ENCODE measurements at regions not wholly inside any gene's neighbourhood (a gene's known extent, or its start where the extent isn't known, plus 50 kb on each side); places are given as distances from the start of the nearest gene placed in this dataset.
"Not testable (repeated sequence)": the region's sequence is repeated elsewhere in the genome, so short reads cannot be mapped to it uniquely, and the experiment has no call there.

DNA sequence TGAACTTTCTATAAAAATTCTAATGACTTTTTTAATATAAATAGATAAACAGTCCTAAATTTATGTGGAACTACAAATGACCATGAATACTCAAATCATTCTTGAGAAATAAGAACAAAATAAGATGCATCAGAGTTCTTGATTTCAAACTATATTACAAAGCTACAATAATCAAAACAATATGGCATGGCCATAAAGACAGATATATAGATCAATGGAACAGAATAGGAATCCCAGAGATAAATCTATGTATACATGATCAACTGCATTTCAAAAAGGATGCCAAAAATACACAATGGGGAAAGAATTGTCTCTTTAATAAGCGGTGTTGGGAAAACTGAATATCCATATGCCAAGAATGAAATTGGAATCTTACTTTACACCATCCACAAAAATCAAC, 98.4 kb upstream of the IL15 start:
- Histone ChIP-seq H3K36me3 (ENCODE audit: control insufficient read depth in 3 of 3, insufficient read depth in 3 of 3, low read length in 3 of 3) (no peaks in the 10 kb centered on the region), H3K4me1 (ENCODE audit: control insufficient read depth in 3 of 3, insufficient read depth in 3 of 3, low read length in 3 of 3) (no peaks in the 10 kb centered on the region), H3K9me3 (ENCODE audit: control insufficient read depth in 3 of 3, low read length in 3 of 3) (peaks cover 0 to 3% (median 3%) of the 10 kb centered on the region in 3 donors), H3K27ac (ENCODE audit: low read depth, low read length) (no peak overlapping the region), H3K9ac (ENCODE audit: low read depth in 1 of 3, low read length in 3 of 3) (no peak overlapping the region), H3K4me3 (ENCODE audit: low read length in 3 of 3) (no peak overlapping the region), H3K27me3 (ENCODE audit: control insufficient read depth in 3 of 3, insufficient read depth in 3 of 3, low read length in 3 of 3) (no peaks in the 10 kb centered on the region)

GRCh38 chr4:141540643-141541042, 95.7 kb upstream of the IL15 start:
- H3K4me3 ChIP-seq (ENCODE audit: low read length in 3 of 3) = no peak overlapping the region
- no peaks in the 10 kb centered on the region for H3K4me1 ChIP-seq (ENCODE audit: control insufficient read depth in 3 of 3, insufficient read depth in 3 of 3, low read length in 3 of 3)
- no peaks in the 10 kb centered on the region for H3K27me3 ChIP-seq (ENCODE audit: control insufficient read depth in 3 of 3, insufficient read depth in 3 of 3, low read length in 3 of 3)
- peaks cover 0 to 3% (median 3%) of the 10 kb centered on the region in 3 donors for H3K9me3 ChIP-seq (ENCODE audit: control insufficient read depth in 3 of 3, low read length in 3 of 3)
- no peak overlapping the region for H3K27ac ChIP-seq (ENCODE audit: low read depth, low read length)
- no peaks in the 10 kb centered on the region for H3K36me3 ChIP-seq (ENCODE audit: control insufficient read depth in 3 of 3, insufficient read depth in 3 of 3, low read length in 3 of 3)
- H3K9ac ChIP-seq (ENCODE audit: low read depth in 1 of 3, low read length in 3 of 3) = no peak overlapping the region

- H3K4me3 ChIP-seq (ENCODE audit: low read length in 3 of 3) = no peak overlapping the region
Observed at GRCh38 chr4:141541851-141542250, 94.5 kb upstream of the IL15 start.

GRCh38 chr4:141543176-141543575, 93.2 kb upstream of the IL15 start:
- no peak overlapping the region for H3K4me3 ChIP-seq (ENCODE audit: low read length in 3 of 3)
- H3K36me3 ChIP-seq (ENCODE audit: control insufficient read depth in 3 of 3, insufficient read depth in 3 of 3, low read length in 3 of 3) = no peaks in the 10 kb centered on the region
- H3K4me1 ChIP-seq (ENCODE audit: control insufficient read depth in 3 of 3, insufficient read depth in 3 of 3, low read length in 3 of 3) = no peaks in the 10 kb centered on the region
- H3K27me3 ChIP-seq (ENCODE audit: control insufficient read depth in 3 of 3, insufficient read depth in 3 of 3, low read length in 3 of 3) = no peaks in the 10 kb centered on the region
- H3K9ac ChIP-seq (ENCODE audit: low read depth in 1 of 3, low read length in 3 of 3) = no peak overlapping the region
- H3K27ac ChIP-seq (ENCODE audit: low read depth, low read length) = no peak overlapping the region
- H3K9me3 ChIP-seq (ENCODE audit: control insufficient read depth in 3 of 3, low read length in 3 of 3) = peaks cover 0 to 3% (median 0%) of the 10 kb centered on the region in 3 donors

More at GRCh38 chr4:141541851-141542250, 94.5 kb upstream of the IL15 start:
- Histone ChIP-seq H3K27ac (ENCODE audit: low read depth, low read length) (no peak overlapping the region), H3K9ac (ENCODE audit: low read depth in 1 of 3, low read length in 3 of 3) (no peak overlapping the region), H3K9me3 (ENCODE audit: control insufficient read depth in 3 of 3, low read length in 3 of 3) (peaks cover 0 to 3% (median 0%) of the 10 kb centered on the region in 3 donors), H3K36me3 (ENCODE audit: control insufficient read depth in 3 of 3, insufficient read depth in 3 of 3, low read length in 3 of 3) (no peaks in the 10 kb centered on the region), H3K4me1 (ENCODE audit: control insufficient read depth in 3 of 3, insufficient read depth in 3 of 3, low read length in 3 of 3) (no peaks in the 10 kb centered on the region), H3K27me3 (ENCODE audit: control insufficient read depth in 3 of 3, insufficient read depth in 3 of 3, low read length in 3 of 3) (no peaks in the 10 kb centered on the region)

- no peak overlapping the region for H3K27ac ChIP-seq (ENCODE audit: low read depth, low read length)
- H3K36me3 ChIP-seq (ENCODE audit: control insufficient read depth in 3 of 3, insufficient read depth in 3 of 3, low read length in 3 of 3) = no peaks in the 10 kb centered on the region
- H3K4me1 ChIP-seq (ENCODE audit: control insufficient read depth in 3 of 3, insufficient read depth in 3 of 3, low read length in 3 of 3) = no peaks in the 10 kb centered on the region
- no peak overlapping the region for H3K9ac ChIP-seq (ENCODE audit: low read depth in 1 of 3, low read length in 3 of 3)
- no peaks in the 10 kb centered on the region for H3K9me3 ChIP-seq (ENCODE audit: control insufficient read depth in 3 of 3, low read length in 3 of 3)
- H3K27me3 ChIP-seq (ENCODE audit: control insufficient read depth in 3 of 3, insufficient read depth in 3 of 3, low read length in 3 of 3) = no peaks in the 10 kb centered on the region
- H3K4me3 ChIP-seq (ENCODE audit: low read length in 3 of 3) = no peak overlapping the region
Observed at GRCh38 chr4:141543706-141544105, 92.7 kb upstream of the IL15 start.

DNA sequence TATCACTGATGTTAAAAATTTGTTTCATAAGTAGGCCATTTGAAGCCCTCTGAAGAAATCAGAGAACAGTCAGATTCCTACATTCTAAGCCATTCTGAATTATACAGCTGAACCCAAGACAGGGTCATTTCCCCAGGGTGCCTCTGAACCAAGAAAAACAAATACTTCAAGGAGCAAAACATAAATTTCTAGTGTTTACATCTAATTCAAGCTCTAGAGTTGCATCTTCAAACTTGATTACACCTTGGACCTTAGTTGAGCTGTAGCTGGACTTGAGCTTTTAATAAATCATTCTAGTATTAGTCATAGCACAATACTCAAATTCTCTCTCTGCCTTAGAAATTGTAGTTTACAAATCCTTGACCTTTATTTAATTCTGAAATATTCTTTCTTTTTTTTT, 87.6 kb upstream of the IL15 start:
- no peaks in the 10 kb centered on the region for H3K4me1 ChIP-seq (ENCODE audit: control insufficient read depth in 3 of 3, insufficient read depth in 3 of 3, low read length in 3 of 3)
- no peak overlapping the region for H3K4me3 ChIP-seq (ENCODE audit: low read length in 3 of 3)
- H3K27ac ChIP-seq (ENCODE audit: low read depth, low read length) = no peak overlapping the region
- H3K9ac ChIP-seq (ENCODE audit: low read depth in 1 of 3, low read length in 3 of 3) = no peak overlapping the region
- no peaks in the 10 kb centered on the region for H3K27me3 ChIP-seq (ENCODE audit: control insufficient read depth in 3 of 3, insufficient read depth in 3 of 3, low read length in 3 of 3)
- H3K9me3 ChIP-seq (ENCODE audit: control insufficient read depth in 3 of 3, low read length in 3 of 3) = no peaks in the 10 kb centered on the region
- no peaks in the 10 kb centered on the region for H3K36me3 ChIP-seq (ENCODE audit: control insufficient read depth in 3 of 3, insufficient read depth in 3 of 3, low read length in 3 of 3)

GRCh38 chr4:141560056-141560455, 76.3 kb upstream of the IL15 start:
- no peak overlapping the region for H3K4me3 ChIP-seq (ENCODE audit: low read length in 3 of 3)
- no peaks in the 10 kb centered on the region for H3K36me3 ChIP-seq (ENCODE audit: control insufficient read depth in 3 of 3, insufficient read depth in 3 of 3, low read length in 3 of 3)
- H3K4me1 ChIP-seq (ENCODE audit: control insufficient read depth in 3 of 3, insufficient read depth in 3 of 3, low read length in 3 of 3) = no peaks in the 10 kb centered on the region
- no peak overlapping the region for H3K27ac ChIP-seq (ENCODE audit: low read depth, low read length)
- H3K9me3 ChIP-seq (ENCODE audit: control insufficient read depth in 3 of 3, low read length in 3 of 3) = no peaks in the 10 kb centered on the region
- no peaks in the 10 kb centered on the region for H3K27me3 ChIP-seq (ENCODE audit: control insufficient read depth in 3 of 3, insufficient read depth in 3 of 3, low read length in 3 of 3)
- H3K9ac ChIP-seq (ENCODE audit: low read depth in 1 of 3, low read length in 3 of 3) = no peak overlapping the region

GRCh38 chr4:141562649-141563048, 73.7 kb upstream of the IL15 start:
- no peaks in the 10 kb centered on the region for H3K36me3 ChIP-seq (ENCODE audit: control insufficient read depth in 3 of 3, insufficient read depth in 3 of 3, low read length in 3 of 3)
- no peaks in the 10 kb centered on the region for H3K27me3 ChIP-seq (ENCODE audit: control insufficient read depth in 3 of 3, insufficient read depth in 3 of 3, low read length in 3 of 3)
- H3K4me1 ChIP-seq (ENCODE audit: control insufficient read depth in 3 of 3, insufficient read depth in 3 of 3, low read length in 3 of 3) = no peaks in the 10 kb centered on the region
- H3K9me3 ChIP-seq (ENCODE audit: control insufficient read depth in 3 of 3, low read length in 3 of 3) = no peaks in the 10 kb centered on the region
- no peak overlapping the region for H3K9ac ChIP-seq (ENCODE audit: low read depth in 1 of 3, low read length in 3 of 3)
- no peak overlapping the region for H3K4me3 ChIP-seq (ENCODE audit: low read length in 3 of 3)
- H3K27ac ChIP-seq (ENCODE audit: low read depth, low read length) = no peak overlapping the region

GRCh38 chr4:141563723-141564122, 72.7 kb upstream of the IL15 start:
- Histone ChIP-seq H3K36me3 (ENCODE audit: control insufficient read depth in 3 of 3, insufficient read depth in 3 of 3, low read length in 3 of 3) (no peaks in the 10 kb centered on the region), H3K4me1 (ENCODE audit: control insufficient read depth in 3 of 3, insufficient read depth in 3 of 3, low read length in 3 of 3) (no peaks in the 10 kb centered on the region), H3K9me3 (ENCODE audit: control insufficient read depth in 3 of 3, low read length in 3 of 3) (no peaks in the 10 kb centered on the region), H3K27me3 (ENCODE audit: control insufficient read depth in 3 of 3, insufficient read depth in 3 of 3, low read length in 3 of 3) (no peaks in the 10 kb centered on the region), H3K9ac (ENCODE audit: low read depth in 1 of 3, low read length in 3 of 3) (no peak overlapping the region), H3K4me3 (ENCODE audit: low read length in 3 of 3) (no peak overlapping the region), H3K27ac (ENCODE audit: low read depth, low read length) (no peak overlapping the region)

DNA sequence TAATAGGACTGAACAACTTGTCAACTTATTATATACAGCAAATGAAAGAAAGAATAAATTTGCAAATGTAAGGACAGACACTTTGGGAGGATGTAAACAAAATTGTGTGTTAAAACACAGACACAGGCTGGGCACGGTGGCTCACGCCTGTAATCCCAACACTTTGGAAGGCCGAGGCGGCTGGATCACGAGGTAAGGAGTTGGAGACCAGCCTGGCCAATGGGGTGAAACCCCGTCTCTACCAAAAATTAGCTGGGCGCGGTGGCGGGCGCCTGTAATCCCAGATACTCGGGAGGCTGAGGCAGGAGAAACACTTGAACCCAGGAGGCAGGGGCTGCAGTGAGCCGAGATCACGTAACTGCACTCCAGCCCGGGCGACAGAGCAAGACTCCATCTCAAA, 71.4 kb upstream of the IL15 start:
- H3K4me1 ChIP-seq (ENCODE audit: control insufficient read depth in 3 of 3, insufficient read depth in 3 of 3, low read length in 3 of 3); H3K9me3 ChIP-seq (ENCODE audit: control insufficient read depth in 3 of 3, low read length in 3 of 3); H3K27ac ChIP-seq (ENCODE audit: low read depth, low read length); H3K27me3 ChIP-seq (ENCODE audit: control insufficient read depth in 3 of 3, insufficient read depth in 3 of 3, low read length in 3 of 3); H3K4me3 ChIP-seq (ENCODE audit: low read length in 3 of 3); H3K9ac ChIP-seq (ENCODE audit: low read depth in 1 of 3, low read length in 3 of 3); H3K36me3 ChIP-seq (ENCODE audit: control insufficient read depth in 3 of 3, insufficient read depth in 3 of 3, low read length in 3 of 3): not testable (repeated sequence)

All from skeletal muscle tissue (tissue), 3 donors.